ENCODE measurements at regions not wholly inside any gene's neighbourhood (a gene's known extent, or its start where the extent isn't known, plus 50 kb on each side); places are given as distances from the start of the nearest gene placed in this dataset.

GRCh38 chr6:115817161-115817560 lies 243.5 kb downstream of the FRK start:
- Histone ChIP-seq H3K4me2 (ENCODE audit: low read length) (no peak overlapping the region), H3K4me1 (ENCODE audit: control insufficient read depth in 1 of 2, insufficient read depth in 2 of 2, low read length in 2 of 2) (no peaks in the 10 kb centered on the region), H2AFZ (ENCODE audit: low read depth, low read length, poor library complexity, severe bottlenecking) (no peak overlapping the region), H4K20me1 (ENCODE audit: insufficient read depth) (no peaks in the 10 kb centered on the region; the same call in 1 of the 2 replicates), H3K9ac (ENCODE audit: low read length) (no peak overlapping the region), H3K36me3 (ENCODE audit: control insufficient read depth in 1 of 2, insufficient read depth in 2 of 2, low read length in 2 of 2) (no peaks in the 10 kb centered on the region), H3K4me3 (replicated peaks in 1 of 2; ENCODE audit: low read depth in 1 of 2, low read length in 2 of 2) (no peak overlapping the region), H3K9me2 (ENCODE audit: insufficient read depth) (no peaks in the 10 kb centered on the region), H3K79me2 (ENCODE audit: insufficient read depth, low read length) (no peaks in the 10 kb centered on the region), H3K27me3 (ENCODE audit: insufficient read depth, low read length) (no peaks in the 10 kb centered on the region), H3K27ac (ENCODE audit: low read depth, low read length) (no peak overlapping the region), H3K9me3 (ENCODE audit: control insufficient read depth in 1 of 2, insufficient read depth in 1 of 2, low read depth in 1 of 2, low read length in 2 of 2) (no peaks in the 10 kb centered on the region)
- TF ChIP-seq RAD21 (IDR thresholded peaks at IDR 0.05; ENCODE audit: low read depth), result no peak
- no peak for TF ChIP-seq POLR2AphosphoS5 (IDR thresholded peaks at IDR 0.05; ENCODE audit: low read depth, low read length)
- no peak for TF ChIP-seq CBX3 (IDR thresholded peaks at IDR 0.05; ENCODE audit: low read depth)
- TF ChIP-seq MAX (IDR thresholded peaks at IDR 0.05), result no peak
- no peak for TF ChIP-seq CEBPB (IDR thresholded peaks at IDR 0.05; ENCODE audit: low read depth)
- no peak for TF ChIP-seq REST (IDR thresholded peaks at IDR 0.05; ENCODE audit: low read depth)
- TF ChIP-seq ATF3 (IDR thresholded peaks at IDR 0.05), result no peak
- ATAC-seq (no peak), DNase-seq (ENCODE audit: low read depth, low spot score) (no peak)
- intact Hi-C loops (cut with micrococcal nuclease), result no loop called here
- ChIA-PET RAD21 (ENCODE audit: low non-redundant PET in 1 of 2, low total read pairs in 2 of 2, uncharacterized antibody in 2 of 2, unreplicated experiment in 2 of 2) (no interaction called here), POLR2A (no interaction called here), CTCF (no interaction called here)
- BruUV-seq (replicated peaks), result no TSS peak

GRCh38 chr6:115814907-115815306 lies 245.8 kb downstream of the FRK start:
- intact Hi-C loops (cut with micrococcal nuclease), result no loop called here
- no peak for TF ChIP-seq JUND (IDR thresholded peaks at IDR 0.05)
- no peak for TF ChIP-seq EZH2 (IDR thresholded peaks at IDR 0.05)
- no peak for TF ChIP-seq ZBTB33 (IDR thresholded peaks at IDR 0.05; ENCODE audit: extremely low read depth, insufficient replicate concordance, low read length)
- TF ChIP-seq MAX (IDR thresholded peaks at IDR 0.05), result no peak
- TF ChIP-seq SP1 (IDR thresholded peaks at IDR 0.05; ENCODE audit: low read depth), result no peak
- TF ChIP-seq EZH2phosphoT487 (IDR thresholded peaks at IDR 0.05; ENCODE audit: borderline replicate concordance), result no peak
- no peak for TF ChIP-seq POLR2AphosphoS5 (IDR thresholded peaks at IDR 0.05; ENCODE audit: low read depth, low read length)

More at GRCh38 chr6:115814907-115815306, 245.8 kb downstream of the FRK start:
- no peak overlapping the region for H3K4me2 ChIP-seq (ENCODE audit: low read length)
- ChIA-PET RAD21 (ENCODE audit: low non-redundant PET in 1 of 2, low total read pairs in 2 of 2, uncharacterized antibody in 2 of 2, unreplicated experiment in 2 of 2) (no interaction called here), CTCF (no interaction called here), POLR2A (no interaction called here)
- no peak overlapping the region for H2AFZ ChIP-seq (ENCODE audit: low read depth, low read length, poor library complexity, severe bottlenecking)
- no peak overlapping the region for H3K27ac ChIP-seq (ENCODE audit: low read depth, low read length)
- H3K4me1 ChIP-seq (ENCODE audit: control insufficient read depth in 1 of 2, insufficient read depth in 2 of 2, low read length in 2 of 2), result no peaks in the 10 kb centered on the region
- BruUV-seq (replicated peaks), result no TSS peak
- H3K36me3 ChIP-seq (ENCODE audit: control insufficient read depth in 1 of 2, insufficient read depth in 2 of 2, low read length in 2 of 2), result no peaks in the 10 kb centered on the region
- H3K9ac ChIP-seq (ENCODE audit: low read length), result no peak overlapping the region
- DNase-seq (ENCODE audit: low read depth, low spot score), result no peak
- no peak for ATAC-seq
- no peaks in the 10 kb centered on the region for H3K79me2 ChIP-seq (ENCODE audit: insufficient read depth, low read length)
- H4K20me1 ChIP-seq (ENCODE audit: insufficient read depth), result no peaks in the 10 kb centered on the region
- no peaks in the 10 kb centered on the region for H3K9me2 ChIP-seq (ENCODE audit: insufficient read depth)
- H3K9me3 ChIP-seq (ENCODE audit: control insufficient read depth in 1 of 2, insufficient read depth in 1 of 2, low read depth in 1 of 2, low read length in 2 of 2), result no peaks in the 10 kb centered on the region
- no peak overlapping the region for H3K4me3 ChIP-seq (replicated peaks in 1 of 2; ENCODE audit: low read depth in 1 of 2, low read length in 2 of 2)
- H3K27me3 ChIP-seq (ENCODE audit: insufficient read depth, low read length), result no peaks in the 10 kb centered on the region
